GM12873 (cell line): ENCODE measurements at regions not wholly inside any gene's neighbourhood (a gene's known extent, or its start where the extent isn't known, plus 50 kb on each side); places are given as distances from the start of the nearest gene placed in this dataset.

Source experiments
- TF ChIP-seq, protein P1 (sequence below): IDR thresholded peaks from 2 replicates; pipeline ENCODE4 v1.5.1; 2012; ENCODE audit warnings: low read depth, mild to moderate bottlenecking, moderate library complexity, low read length, control low read depth; ENCODE audit not compliant: insufficient read depth; ENCODE audit errors: missing control alignments

DNA sequence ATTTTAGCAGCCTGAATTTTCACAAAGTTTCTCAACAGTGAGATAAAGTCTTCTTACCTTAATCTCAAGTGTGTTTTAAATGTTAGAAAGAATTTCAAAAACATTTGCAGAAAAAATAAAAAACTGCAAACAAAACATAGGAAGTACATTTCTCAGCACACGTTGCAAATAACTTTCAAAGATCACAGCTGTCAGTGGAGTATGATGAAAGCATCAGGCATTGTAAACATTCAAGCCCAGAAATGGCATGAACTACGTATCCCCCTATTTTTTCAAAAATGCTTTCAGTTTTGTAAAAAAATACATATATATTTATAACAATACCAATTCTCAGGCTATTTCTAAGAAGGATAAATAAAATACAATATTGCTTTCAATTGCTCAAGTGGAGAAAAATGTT lies 320.6 kb upstream of the TFPI start:
- TF ChIP-seq, protein P1, sequence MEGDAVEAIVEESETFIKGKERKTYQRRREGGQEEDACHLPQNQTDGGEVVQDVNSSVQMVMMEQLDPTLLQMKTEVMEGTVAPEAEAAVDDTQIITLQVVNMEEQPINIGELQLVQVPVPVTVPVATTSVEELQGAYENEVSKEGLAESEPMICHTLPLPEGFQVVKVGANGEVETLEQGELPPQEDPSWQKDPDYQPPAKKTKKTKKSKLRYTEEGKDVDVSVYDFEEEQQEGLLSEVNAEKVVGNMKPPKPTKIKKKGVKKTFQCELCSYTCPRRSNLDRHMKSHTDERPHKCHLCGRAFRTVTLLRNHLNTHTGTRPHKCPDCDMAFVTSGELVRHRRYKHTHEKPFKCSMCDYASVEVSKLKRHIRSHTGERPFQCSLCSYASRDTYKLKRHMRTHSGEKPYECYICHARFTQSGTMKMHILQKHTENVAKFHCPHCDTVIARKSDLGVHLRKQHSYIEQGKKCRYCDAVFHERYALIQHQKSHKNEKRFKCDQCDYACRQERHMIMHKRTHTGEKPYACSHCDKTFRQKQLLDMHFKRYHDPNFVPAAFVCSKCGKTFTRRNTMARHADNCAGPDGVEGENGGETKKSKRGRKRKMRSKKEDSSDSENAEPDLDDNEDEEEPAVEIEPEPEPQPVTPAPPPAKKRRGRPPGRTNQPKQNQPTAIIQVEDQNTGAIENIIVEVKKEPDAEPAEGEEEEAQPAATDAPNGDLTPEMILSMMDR: no peak

DNA sequence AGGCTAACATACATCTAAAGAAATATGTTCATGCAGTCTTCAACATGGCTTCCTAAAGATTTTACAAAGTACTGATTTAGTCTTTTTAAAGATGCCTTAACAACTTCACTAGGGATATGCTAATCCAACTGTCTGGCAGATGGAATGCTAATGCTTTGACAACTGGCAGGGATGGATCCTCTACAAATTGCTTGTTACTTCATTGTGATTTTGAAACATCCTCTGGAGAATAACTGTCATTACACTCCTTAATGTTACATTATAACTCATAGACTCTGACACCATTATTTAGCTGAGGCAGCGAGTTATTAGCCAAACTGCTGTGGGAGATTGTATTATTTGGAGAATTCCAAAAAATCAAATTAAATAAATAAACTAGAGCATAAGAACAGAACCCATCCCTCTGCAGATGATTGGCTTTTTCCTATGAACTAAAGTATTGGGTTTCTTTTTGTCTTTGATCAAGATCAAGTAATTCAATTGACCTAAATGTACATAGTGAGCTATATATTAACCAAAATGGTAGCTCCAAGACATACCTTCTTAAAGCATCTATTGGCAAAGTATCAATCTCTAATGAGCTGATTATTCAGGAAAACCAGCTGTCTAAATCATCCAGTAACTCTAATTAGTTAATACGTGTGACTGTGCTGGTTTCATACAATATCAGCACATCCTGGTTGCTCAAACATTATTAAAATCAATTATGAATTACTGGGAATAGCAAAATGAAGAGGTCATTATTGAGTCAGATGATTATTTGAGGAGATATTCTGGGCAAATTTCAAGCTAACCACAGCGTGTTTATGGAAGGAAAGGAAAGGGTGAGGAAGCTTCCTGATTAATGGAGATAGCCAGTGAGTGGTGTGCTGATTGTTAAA lies 321.3 kb upstream of the TFPI start:
- TF ChIP-seq, protein P1: no peak

DNA sequence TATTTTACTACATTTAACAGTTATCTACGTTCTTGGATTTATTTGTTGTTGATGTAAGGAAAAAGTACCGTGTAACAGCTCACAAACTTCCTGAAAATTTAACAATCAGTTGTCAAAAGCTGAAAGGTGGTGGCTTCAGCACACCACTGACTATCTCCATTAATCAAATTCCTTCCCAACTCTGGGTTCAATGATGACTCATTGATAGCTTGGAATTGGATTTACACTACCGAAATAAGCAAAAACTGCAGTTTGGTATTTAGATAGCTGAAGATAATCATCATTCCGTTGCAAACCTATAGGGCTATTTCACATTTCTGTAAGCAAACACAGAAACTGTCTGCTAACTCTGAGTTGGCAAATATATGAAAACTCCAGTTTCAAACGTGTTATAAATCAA lies 322.3 kb upstream of the TFPI start:
- TF ChIP-seq, protein P1: no peak

DNA sequence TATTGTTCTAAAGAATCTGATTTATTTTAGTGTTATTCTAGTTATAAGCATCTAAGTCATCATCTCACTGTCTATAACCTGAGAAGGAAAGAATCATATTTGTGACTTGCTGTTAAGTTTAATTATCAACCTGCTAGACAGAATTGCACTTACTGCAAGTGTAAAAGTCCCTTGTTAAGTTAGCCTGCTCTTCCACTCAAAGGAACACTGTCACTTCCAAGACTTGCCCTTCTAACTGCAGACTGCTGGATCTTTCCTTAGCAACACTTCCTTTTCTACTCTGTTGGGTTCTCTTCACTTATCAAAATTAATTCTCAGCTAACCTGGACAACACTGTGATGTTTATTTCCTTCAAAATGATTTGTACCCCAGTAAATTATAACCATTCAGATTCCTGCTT lies 323.2 kb upstream of the TFPI start:
- TF ChIP-seq, protein P1: no peak

DNA sequence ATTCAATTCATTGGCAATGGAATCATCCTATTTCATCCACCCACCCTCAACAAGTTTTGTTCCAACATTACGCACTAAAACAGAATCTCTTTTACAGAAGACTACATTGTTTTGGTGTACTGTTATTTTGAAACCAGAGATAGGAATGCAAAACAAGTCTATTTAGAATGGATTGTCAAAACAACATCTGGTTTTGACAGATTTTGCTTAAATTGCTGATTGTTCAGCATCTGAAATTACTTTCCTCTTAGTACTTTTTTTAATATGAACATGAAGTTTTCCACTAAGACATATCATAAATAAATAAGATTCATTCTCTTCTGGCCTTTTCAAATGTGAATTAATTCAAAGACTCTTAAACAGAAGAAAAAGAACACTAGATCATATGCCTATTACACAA lies 323.9 kb upstream of the TFPI start:
- TF ChIP-seq, protein P1: no peak

DNA sequence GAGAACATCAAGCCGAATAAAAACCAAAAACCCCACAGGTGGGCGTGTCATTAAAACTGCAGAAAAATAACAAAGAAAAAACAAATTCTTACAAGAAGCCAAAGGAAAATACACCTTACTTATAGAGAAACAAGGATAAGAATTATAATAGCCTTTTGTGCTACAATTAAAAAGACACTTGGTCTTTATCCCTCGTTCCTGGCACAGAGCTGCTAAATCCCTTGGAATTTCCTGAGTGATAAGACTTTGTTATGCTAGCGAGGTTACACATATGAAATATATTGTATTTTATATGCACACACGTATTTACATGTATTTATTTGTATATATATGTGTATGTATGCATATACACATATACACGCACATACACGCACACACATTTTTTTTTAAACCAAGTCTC lies 325.3 kb upstream of the TFPI start:
- TF ChIP-seq, protein P1: no peak

DNA sequence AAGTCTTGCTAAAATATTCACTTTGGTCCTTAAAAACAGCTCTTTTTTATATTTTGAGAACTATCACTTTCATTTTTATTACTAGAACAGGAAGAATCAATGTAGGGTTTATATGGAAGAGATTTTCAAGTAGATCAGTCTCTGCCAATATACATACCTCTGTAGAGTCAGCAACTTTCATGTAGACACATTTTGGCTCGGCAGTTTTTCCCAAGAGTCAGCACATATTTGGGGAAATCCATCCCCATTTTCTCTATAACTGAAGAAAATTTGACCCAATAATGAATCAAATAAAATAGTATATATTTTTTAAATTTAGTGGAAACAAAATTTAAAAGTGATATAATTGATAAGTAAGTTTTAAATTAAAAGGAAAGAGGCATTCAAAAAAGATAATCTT lies 329.8 kb upstream of the TFPI start:
- TF ChIP-seq, protein P1: no peak
